GM18951 (cell line): ENCODE measurements at regions not wholly inside any gene's neighbourhood (a gene's known extent, or its start where the extent isn't known, plus 50 kb on each side); places are given as distances from the start of the nearest gene placed in this dataset.
"Not testable (repeated sequence)": the region's sequence is repeated elsewhere in the genome, so short reads cannot be mapped to it uniquely, and the experiment has no call there.

Experiments used
- POLR2A ChIP-seq: IDR thresholded peaks from 4 replicates; pipeline ENCODE4 v1.6.1; 2011; ENCODE audit warnings: mild to moderate bottlenecking; ENCODE audit not compliant: insufficient read length, insufficient read depth; ENCODE audit errors: extremely low read depth
- in situ Hi-C: fragments of 300-500 bp; cut with MboI; formaldehyde crosslinking; loops from one replicate; pipeline ENCODE4 v1.12.0; 2022; ENCODE audit warnings: low sequenced_read_pairs, mixed read lengths, inconsistent platforms; ENCODE audit not compliant: unreplicated experiment

DNA sequence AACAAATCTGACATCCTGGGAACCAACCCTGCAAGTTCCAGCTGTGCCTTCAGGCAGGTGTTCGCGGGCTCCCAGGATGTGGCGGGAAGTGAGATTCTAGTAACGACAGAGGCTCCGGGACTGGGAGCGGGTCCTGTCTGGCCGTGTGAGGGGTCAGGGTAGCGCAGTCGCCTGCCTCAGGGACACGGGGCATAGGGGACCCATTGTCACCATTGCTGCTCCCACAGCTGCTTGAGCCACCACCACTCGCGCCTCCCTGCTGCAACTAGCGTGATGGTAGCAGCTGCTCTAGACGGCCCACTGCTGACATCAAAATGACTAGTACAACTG is 468.5 kb downstream of the CDH9 start:
- in situ Hi-C loops = no loop called here
- TF ChIP-seq POLR2A = no peak

DNA sequence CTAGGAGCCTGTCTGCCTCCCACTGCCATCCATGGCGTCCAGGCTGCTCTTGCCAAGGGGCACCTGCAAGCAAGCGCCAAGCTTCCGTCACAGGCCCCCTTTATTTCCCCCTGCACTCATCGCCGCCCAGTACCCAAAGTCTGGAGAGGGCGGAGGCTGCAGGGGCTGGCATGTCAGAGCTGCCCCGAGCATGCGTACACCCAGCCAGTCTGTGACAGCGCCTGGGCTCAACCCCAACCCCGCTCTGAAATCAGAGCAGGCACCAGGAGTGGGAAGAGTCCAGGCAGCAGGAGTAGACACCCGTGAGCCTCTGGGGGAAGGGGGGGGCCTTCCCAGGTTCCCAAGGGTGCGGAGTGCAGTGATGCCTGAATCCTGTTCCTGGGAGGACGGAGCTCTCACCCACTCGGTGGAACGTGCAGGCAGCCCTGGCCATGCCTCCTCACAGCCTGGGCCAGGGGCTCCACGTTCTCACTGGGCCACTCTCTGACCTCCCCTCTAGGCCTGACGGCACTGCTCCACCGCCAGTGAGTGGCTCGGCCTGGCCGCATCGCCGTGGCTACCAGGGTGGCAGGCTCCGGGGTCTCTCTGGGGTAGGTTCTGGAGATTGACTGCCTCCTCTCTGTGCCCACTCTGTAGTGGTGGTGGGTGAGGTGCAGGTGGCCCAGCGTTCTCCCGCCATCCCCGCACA is 469.0 kb downstream of the CDH9 start:
- in situ Hi-C loops = no loop called here
- no peak for TF ChIP-seq POLR2A

DNA sequence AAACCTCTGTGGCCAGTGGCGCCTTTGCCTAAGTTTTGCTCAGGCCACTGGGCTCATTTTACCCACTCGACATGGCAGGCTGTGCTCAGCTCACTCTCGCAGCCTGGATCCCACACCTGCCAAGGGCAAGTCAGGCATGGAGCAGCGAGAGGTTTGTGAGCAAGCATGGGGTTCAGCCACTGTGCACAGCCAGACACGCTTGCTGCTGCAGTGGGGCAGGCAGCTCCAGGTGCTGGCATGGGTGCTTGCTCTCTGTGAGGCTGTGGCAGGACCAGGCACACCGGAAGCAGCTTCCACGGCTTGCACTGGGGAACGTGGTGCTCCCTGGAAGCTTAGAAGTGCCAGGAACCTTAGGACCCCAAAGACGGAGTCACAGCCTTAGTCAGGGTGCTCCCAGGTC is 470.1 kb downstream of the CDH9 start:
- no peak for TF ChIP-seq POLR2A
- in situ Hi-C loops = no loop called here

DNA sequence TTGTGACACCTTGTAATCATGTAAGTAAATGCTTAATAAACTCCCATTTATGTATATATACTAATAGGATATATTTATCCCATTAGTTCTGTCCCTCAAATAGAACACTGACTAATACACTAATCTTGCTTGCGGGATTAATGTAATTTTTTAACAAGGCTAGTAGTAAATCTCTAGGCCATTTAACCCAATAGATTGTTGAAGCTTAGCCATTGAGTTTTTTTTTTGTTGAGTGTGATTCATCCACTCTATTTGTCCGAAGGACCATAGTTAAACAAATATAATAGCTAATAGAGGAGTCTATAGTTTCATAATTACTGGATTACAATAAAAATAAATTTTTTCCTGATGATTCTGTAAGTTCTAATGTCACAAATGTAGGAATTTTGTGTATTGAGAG is 474.4 kb downstream of the CDH9 start:
- TF ChIP-seq POLR2A = no peak
- in situ Hi-C loops = no loop called here

DNA sequence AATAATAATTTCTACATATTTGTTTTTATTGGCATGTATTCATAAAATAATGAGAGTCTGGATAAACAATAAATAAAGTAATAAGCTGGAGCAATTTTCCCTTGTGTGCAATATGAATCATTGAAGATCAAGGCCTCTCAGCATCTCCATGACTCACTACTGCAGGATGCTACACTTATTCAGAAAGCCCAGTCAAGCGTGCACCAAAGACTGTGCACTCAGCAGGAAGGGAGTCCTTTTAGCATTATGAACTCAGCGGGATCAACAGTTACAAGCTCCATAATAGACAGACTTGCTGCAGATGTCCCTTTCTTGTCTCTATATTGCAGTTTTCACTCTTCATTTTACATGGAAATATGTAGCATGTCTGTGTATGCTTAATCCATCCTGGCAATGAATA is 485.3 kb downstream of the CDH9 start:
- no peak for TF ChIP-seq POLR2A
- in situ Hi-C loops = no loop called here

DNA sequence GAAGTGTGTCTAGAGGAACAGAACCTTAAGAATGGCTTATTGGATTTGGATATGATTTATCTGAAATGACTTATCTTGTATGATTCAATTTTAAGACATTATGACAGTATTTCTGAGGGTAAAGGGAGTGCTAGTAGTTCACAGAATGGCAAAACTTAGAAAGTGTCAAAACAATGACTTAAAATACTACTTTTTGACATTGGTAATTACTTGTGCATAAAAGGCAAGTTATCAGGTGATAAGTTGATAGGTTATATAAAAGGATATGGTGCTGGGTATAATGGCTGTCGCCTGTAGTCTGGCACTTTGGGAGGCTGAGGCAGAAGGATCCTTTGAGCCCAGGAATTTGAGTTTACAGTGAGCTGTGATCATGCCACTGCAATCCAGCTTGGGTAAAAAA is 494.4 kb downstream of the CDH9 start:
- no peak for TF ChIP-seq POLR2A
- in situ Hi-C loops = no loop called here

DNA sequence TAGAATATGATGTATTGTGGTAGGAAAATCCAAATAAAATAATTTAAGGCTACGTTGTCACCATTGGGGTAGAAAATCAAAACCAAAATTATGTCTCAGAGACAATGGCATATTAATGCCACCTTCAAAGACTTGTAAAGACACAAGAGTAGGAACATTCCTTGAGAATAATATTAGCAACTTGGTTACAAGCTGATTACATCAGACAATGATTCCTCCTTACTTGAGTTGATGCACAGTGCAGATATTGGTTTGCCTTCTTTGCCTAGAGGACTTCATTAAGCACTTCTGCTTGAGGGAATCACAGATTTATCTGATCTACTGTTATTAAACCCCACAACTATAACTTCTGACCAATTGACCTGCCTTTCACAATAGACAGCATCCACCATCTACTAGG is 500.2 kb downstream of the CDH9 start:
- TF ChIP-seq POLR2A = no peak
- in situ Hi-C loops = no loop called here

DNA sequence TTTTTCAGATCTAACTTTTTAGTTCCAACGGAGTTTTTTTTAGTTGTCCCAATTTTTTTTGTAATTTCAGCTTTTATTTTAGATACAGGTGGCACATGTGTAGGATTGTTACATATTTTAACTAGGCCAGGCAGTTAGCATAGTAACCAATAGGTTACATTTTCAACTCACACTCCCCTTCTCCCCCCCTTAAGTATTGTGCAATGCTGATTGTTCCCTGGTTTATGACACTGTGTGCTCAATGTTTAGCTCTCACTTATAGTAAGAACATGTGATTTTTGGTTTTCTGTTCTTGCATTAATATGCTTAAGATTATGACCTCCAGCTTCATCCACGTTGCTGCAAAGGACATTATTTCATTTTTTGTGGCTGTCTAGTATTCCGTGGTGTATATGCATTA is 503.2 kb downstream of the CDH9 start:
- in situ Hi-C loops = no loop called here
- no peak for TF ChIP-seq POLR2A

DNA sequence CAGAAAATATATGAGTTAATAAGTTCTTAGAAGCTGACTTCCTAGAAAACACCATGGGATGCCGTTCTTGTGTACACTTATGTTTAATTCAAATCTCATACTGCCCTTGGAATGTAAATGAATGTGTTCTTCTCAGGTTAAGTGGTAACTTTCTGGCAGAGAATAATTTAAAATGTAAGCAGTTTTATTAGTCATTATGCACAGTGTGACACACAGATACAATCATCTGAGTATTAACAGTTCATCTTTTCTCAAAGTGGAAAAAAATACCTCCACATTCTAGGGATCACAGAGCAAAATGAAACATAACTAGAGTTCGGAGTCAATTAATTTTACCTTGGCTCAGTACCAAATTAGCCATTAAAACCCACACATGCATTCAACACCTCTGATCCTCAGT is 508.1 kb downstream of the CDH9 start:
- in situ Hi-C loops = no loop called here
- TF ChIP-seq POLR2A = no peak

DNA sequence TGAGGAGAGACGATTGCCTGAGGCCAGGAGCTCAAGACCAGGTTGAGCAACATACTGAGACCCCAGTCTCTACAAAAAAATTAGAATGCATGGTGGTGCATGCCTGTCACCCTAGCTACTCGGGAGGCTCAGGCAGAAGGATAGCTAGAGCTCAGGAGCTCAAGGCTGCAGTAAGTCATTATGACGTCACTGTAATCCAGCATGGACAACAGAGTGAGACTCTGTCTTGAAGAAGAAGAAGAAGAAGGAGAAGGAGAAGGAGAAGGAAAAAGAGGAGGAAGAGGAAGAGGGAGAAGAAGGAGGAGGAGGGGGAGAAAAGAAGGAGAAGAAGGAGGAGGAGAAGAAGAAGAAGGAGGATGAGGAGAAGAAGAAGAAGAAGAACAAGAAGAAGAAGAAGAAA is 519.1 kb downstream of the CDH9 start:
- TF ChIP-seq POLR2A = no peak
- in situ Hi-C loops = no loop called here

DNA sequence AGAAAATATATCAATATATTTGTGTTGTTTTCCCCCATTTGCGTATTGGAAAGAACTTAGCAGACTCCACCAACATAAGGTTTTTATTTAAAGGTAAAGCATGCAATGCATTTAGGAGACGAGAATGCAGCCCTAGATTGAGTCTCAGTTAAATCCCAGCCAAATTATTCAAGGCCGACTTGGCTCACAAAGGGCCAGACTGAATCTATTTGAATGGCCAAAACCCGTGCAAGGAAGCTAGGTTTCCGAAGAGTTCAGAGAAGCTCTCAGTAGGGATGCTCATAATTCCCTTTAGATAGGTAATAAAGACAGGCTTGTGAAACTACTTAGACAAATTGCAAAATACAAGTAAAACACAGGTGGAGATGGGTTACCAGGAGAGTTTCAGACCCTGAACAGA is 520.3 kb downstream of the CDH9 start:
- TF ChIP-seq POLR2A = no peak

DNA sequence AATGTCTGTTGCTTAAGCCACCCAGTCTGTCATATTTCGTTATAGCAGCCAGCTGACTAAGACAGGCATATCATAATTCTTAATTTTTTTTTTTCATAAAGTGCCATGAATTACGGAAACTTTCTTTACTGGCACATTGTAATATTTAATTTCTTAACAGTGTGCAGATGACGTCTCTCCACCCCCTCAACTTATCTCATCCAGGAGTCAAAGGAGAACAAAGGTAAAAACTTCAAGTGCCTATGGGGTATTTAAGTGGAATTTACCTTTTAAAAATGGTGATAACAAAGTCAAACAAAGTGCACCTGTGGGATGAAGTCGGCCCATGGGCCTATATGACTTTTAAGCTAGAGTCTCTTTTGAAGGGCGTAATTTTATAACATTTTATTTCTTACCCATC is 539.4 kb downstream of the CDH9 start:
- in situ Hi-C loops = no loop called here

More for the DNA sequence above, 520.3 kb downstream of the CDH9 start:
- in situ Hi-C loops = no loop called here

DNA sequence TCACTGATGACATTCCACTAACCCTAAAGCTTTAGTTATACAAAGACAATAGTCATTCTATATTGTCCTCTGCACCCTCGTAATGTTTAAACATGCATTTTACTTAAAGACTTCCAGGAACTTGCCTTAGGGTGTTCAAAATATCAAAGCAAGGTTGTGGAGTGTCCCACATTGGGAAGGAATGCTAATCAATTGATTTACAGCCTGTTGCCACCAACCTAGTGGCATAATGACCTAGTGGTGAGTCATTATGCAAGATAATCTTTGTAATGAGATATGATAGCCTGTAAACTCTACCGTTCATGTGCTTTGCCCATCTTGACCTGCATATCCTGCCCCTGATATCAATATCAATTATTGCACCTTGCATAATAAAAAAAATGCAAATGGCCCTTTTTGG is 542.9 kb downstream of the CDH9 start:
- no peak for TF ChIP-seq POLR2A

More for the DNA sequence above, 539.4 kb downstream of the CDH9 start:
- TF ChIP-seq POLR2A = no peak

DNA sequence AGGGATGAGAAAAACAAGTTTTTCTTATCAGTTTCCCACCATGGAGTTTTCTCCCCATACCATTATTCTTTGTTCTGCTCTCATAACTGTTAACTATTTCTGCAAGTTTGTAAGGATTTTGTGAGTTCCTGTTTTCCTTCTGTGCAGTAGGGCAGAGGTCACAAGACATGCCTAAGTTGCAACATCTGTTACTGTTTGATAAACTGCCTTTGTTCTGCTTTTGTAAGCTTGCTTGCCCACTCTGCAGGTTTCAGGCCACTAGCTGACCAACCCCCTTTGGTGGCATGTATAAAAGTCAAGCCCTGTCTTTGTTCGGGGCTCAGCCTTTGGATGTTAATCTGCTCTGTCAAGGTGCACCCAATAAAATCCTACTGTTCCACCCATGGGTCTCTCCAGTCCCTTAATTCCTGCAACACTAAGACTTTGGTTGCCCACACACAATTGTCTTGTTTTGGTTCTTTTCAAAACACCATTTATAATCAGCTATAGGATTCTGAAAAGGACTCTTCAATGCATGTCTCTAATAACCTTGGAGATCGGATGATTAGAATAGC is 545.4 kb downstream of the CDH9 start:
- in situ Hi-C loops = no loop called here
- TF ChIP-seq POLR2A = no peak

More for the DNA sequence above, 542.9 kb downstream of the CDH9 start:
- in situ Hi-C loops = no loop called here

DNA sequence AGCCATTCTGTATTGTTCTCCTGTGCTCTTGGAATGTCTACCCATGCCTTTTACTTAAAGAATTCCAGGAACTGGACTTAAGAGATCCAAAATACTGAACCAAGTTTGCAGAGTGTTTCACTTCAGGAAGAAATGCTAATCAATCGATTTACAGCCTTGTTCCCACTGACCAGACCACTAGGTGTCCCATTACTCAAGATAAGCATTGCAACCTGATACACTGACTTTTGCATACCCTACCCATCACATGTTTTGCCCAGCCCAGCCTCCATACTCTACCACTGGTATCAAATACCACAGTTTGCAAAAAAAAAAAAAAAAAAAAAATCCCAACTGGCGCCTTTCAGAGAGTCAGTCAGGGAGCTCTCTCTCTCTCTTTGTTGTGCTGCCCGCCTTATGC is 550.8 kb downstream of the CDH9 start:
- in situ Hi-C loops = no loop called here
- TF ChIP-seq POLR2A = no peak

DNA sequence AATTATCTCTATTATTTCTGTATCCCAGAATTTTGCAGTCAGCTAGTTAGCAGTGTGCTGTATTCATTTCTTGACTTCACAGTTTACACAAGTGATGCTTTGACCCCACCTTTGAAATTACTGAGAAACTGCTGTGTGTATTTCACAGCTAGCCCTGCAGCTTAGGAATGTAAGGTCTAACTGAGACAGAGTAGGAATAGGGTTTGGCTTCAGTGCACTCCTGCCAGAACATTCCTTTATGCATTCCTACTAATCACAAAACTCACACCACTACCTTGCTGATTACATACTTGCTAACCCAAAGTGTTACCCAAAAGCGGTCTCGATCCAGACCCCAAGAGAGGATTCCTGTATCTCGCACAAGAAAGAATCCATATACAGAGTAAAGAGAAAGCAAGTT is 551.8 kb downstream of the CDH9 start:
- no peak for TF ChIP-seq POLR2A
- in situ Hi-C loops = no loop called here

DNA sequence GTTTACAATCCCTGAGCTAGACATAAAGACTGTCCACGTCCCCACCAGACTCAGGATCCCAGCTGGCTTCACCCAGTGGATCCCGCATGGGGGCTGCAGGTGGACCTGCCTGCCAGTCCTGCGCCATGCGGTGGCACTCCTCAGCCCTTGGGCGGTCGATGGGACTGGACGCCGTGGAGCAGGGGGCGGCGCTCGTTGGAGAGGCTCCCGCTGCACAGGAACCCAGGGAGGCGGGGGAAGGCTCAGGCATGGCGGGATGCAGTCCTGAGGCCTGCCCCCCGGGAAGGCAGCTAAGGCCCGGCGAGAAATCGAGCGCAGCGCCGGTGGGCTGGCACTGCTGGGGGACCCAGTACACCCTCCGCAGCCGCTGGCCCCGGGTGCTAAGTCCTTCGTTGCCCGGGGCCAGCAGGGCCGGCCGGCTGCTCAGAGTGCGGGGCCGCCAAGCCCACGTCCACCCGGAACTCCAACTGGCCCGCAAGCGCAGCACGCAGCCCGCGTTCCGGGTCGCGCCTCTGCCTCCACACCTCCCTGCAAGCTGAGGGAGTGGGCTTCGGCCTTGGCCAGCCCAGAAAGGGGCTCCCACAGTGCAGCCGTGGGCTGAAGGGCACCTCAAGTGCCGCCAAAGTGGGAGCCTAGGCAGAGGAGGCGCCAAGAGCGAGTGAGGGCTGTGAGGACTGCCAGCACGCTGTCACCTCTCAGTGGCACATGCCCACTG is 553.1 kb downstream of the CDH9 start:
- in situ Hi-C loops = not testable (repeated sequence)
